Fibroblast of the aortic adventitia (primary cell): ENCODE measurements at regions not wholly inside any gene's neighbourhood (a gene's known extent, or its start where the extent isn't known, plus 50 kb on each side); places are given as distances from the start of the nearest gene placed in this dataset.

Experiments
- DNase-seq: peaks from one replicate; pipeline ENCODE4 v3.0.0-alpha.2; 2010; ENCODE audit warnings: low read depth
- H3K4me3 ChIP-seq: 2 replicates; pipeline ENCODE4 v1.5.1; 2011; ENCODE audit warnings: low read depth, mild to moderate bottlenecking, control low read depth, low read length, moderate library complexity
- CTCF ChIP-seq: IDR thresholded peaks from 2 replicates; pipeline ENCODE4 v1.5.1; 2011; ENCODE audit warnings: mild to moderate bottlenecking, low read length, control low read depth, inconsistent platforms; ENCODE audit not compliant: insufficient read depth

- no peak overlapping the region for H3K4me3 ChIP-seq
- no peak for TF ChIP-seq CTCF
- no peak for DNase-seq
Observed at GRCh38 chr3:96294143-96294542, 520.3 kb upstream of the EPHA6 start.

GRCh38 chr3:96300743-96301142 is 513.7 kb upstream of the EPHA6 start:
- no peak overlapping the region for H3K4me3 ChIP-seq
- DNase-seq = no peak

GRCh38 chr3:96319166-96319565 is 495.2 kb upstream of the EPHA6 start:
- peak; percentile 0 for DNase-seq
- no peak for TF ChIP-seq CTCF
- no peak overlapping the region for H3K4me3 ChIP-seq

More at GRCh38 chr3:96300743-96301142, 513.7 kb upstream of the EPHA6 start:
- TF ChIP-seq CTCF = no peak

GRCh38 chr3:96324087-96324486 is 490.3 kb upstream of the EPHA6 start:
- no peak overlapping the region for H3K4me3 ChIP-seq
- no peak for DNase-seq
- TF ChIP-seq CTCF = no peak

GRCh38 chr3:96330795-96331194 is 483.6 kb upstream of the EPHA6 start:
- DNase-seq = no peak
- TF ChIP-seq CTCF = no peak
- H3K4me3 ChIP-seq = no peak overlapping the region

- DNase-seq = no peak
- TF ChIP-seq CTCF = no peak
- no peak overlapping the region for H3K4me3 ChIP-seq
Observed at GRCh38 chr3:96331341-96331740, 483.1 kb upstream of the EPHA6 start.

- TF ChIP-seq CTCF = no peak
- DNase-seq = no peak
Observed at GRCh38 chr3:96334779-96335178, 479.6 kb upstream of the EPHA6 start.

More at GRCh38 chr3:96334779-96335178, 479.6 kb upstream of the EPHA6 start:
- no peak overlapping the region for H3K4me3 ChIP-seq
